ENCODE measurements at regions not wholly inside any gene's neighbourhood (a gene's known extent, or its start where the extent isn't known, plus 50 kb on each side); places are given as distances from the start of the nearest gene placed in this dataset.

GRCh38 chr10:93208717-93209464 lies 135.2 kb downstream of the CYP26A1 start:
- DNase-seq (no peak), ATAC-seq (no peak)
- Mint-ChIP-seq H3K27me3 (ENCODE audit: low read depth) (no peaks in the 10 kb centered on the region), H3K4me3 (no peak overlapping the region), H3K36me3 (ENCODE audit: low read depth) (no peaks in the 10 kb centered on the region), H3K9me3 (ENCODE audit: insufficient read depth) (no peaks in the 10 kb centered on the region), H3K4me1 (ENCODE audit: low read depth) (no peaks in the 10 kb centered on the region), H3K27ac (no peak overlapping the region)
- ChIA-PET CTCF (no interaction called here), POLR2A (no interaction called here)

- no peak for DNase-seq
- Mint-ChIP-seq H3K27ac (no peak overlapping the region), H3K36me3 (ENCODE audit: low read depth) (no peaks in the 10 kb centered on the region), H3K27me3 (ENCODE audit: low read depth) (peaks cover 2% of the 10 kb centered on the region), H3K4me3 (no peak overlapping the region), H3K9me3 (ENCODE audit: insufficient read depth) (no peaks in the 10 kb centered on the region), H3K4me1 (ENCODE audit: low read depth) (no peaks in the 10 kb centered on the region)
- ATAC-seq, result no peak
- ChIA-PET CTCF (no interaction called here), POLR2A (no interaction called here)
Observed at GRCh38 chr10:93211991-93212390, 138.3 kb downstream of the CYP26A1 start.

GRCh38 chr10:93215312-93215711 lies 141.6 kb downstream of the CYP26A1 start:
- H3K27me3 Mint-ChIP-seq (ENCODE audit: low read depth), result peaks cover 2% of the 10 kb centered on the region
- H3K27ac Mint-ChIP-seq, result no peak overlapping the region
- DNase-seq, result no peak
- no peaks in the 10 kb centered on the region for H3K9me3 Mint-ChIP-seq (ENCODE audit: insufficient read depth)
- no peak for ATAC-seq
- H3K4me1 Mint-ChIP-seq (ENCODE audit: low read depth), result no peaks in the 10 kb centered on the region
- CTCF ChIA-PET, result no interaction called here
- no peak overlapping the region for H3K4me3 Mint-ChIP-seq
- H3K36me3 Mint-ChIP-seq (ENCODE audit: low read depth), result no peaks in the 10 kb centered on the region
- POLR2A ChIA-PET, result no interaction called here

- Mint-ChIP-seq H3K27me3 (ENCODE audit: low read depth) (peaks cover 2% of the 10 kb centered on the region), H3K4me3 (no peak overlapping the region), H3K4me1 (ENCODE audit: low read depth) (no peaks in the 10 kb centered on the region), H3K36me3 (ENCODE audit: low read depth) (no peaks in the 10 kb centered on the region), H3K9me3 (ENCODE audit: insufficient read depth) (no peaks in the 10 kb centered on the region), H3K27ac (no peak overlapping the region)
- CTCF ChIA-PET, result no interaction called here
- DNase-seq, result no peak
- POLR2A ChIA-PET, result no interaction called here
- no peak for ATAC-seq
Observed at GRCh38 chr10:93216341-93216985, 142.8 kb downstream of the CYP26A1 start.

GRCh38 chr10:93218386-93218785 lies 144.7 kb downstream of the CYP26A1 start:
- DNase-seq (no peak), ATAC-seq (no peak)
- no peaks in the 10 kb centered on the region for H3K4me1 Mint-ChIP-seq (ENCODE audit: low read depth)
- no peaks in the 10 kb centered on the region for H3K9me3 Mint-ChIP-seq (ENCODE audit: insufficient read depth)
- H3K4me3 Mint-ChIP-seq, result no peak overlapping the region
- H3K36me3 Mint-ChIP-seq (ENCODE audit: low read depth), result no peaks in the 10 kb centered on the region
- H3K27ac Mint-ChIP-seq, result no peak overlapping the region
- CTCF ChIA-PET, result no interaction called here
- H3K27me3 Mint-ChIP-seq (ENCODE audit: low read depth), result peaks cover 2% of the 10 kb centered on the region
- POLR2A ChIA-PET, result no interaction called here

GRCh38 chr10:93219347-93219746 lies 145.7 kb downstream of the CYP26A1 start:
- CTCF ChIA-PET, result no interaction called here
- POLR2A ChIA-PET, result no interaction called here
- ATAC-seq (no peak), DNase-seq (no peak)
- H3K4me3 Mint-ChIP-seq, result no peak overlapping the region
- peaks cover 2% of the 10 kb centered on the region for H3K27me3 Mint-ChIP-seq (ENCODE audit: low read depth)
- H3K9me3 Mint-ChIP-seq (ENCODE audit: insufficient read depth), result no peaks in the 10 kb centered on the region
- no peaks in the 10 kb centered on the region for H3K4me1 Mint-ChIP-seq (ENCODE audit: low read depth)
- no peak overlapping the region for H3K27ac Mint-ChIP-seq
- H3K36me3 Mint-ChIP-seq (ENCODE audit: low read depth), result no peaks in the 10 kb centered on the region

GRCh38 chr10:93220296-93221170 lies 146.8 kb downstream of the CYP26A1 start:
- no peak for ATAC-seq
- CTCF ChIA-PET, result no interaction called here

GRCh38 chr10:93221171-93221496 lies 147.4 kb downstream of the CYP26A1 start:
- H3K9me3 Mint-ChIP-seq (ENCODE audit: insufficient read depth), result no peaks in the 10 kb centered on the region
- no peak overlapping the region for H3K4me3 Mint-ChIP-seq
- no peak for ATAC-seq
- no peaks in the 10 kb centered on the region for H3K4me1 Mint-ChIP-seq (ENCODE audit: low read depth)
- POLR2A ChIA-PET, result no interaction called here
- no peak overlapping the region for H3K27ac Mint-ChIP-seq
- no peaks in the 10 kb centered on the region for H3K36me3 Mint-ChIP-seq (ENCODE audit: low read depth)
- H3K27me3 Mint-ChIP-seq (ENCODE audit: low read depth), result peaks cover 2% of the 10 kb centered on the region
- no peak for DNase-seq
- CTCF ChIA-PET, result no interaction called here

More at GRCh38 chr10:93220296-93221170, 146.8 kb downstream of the CYP26A1 start:
- POLR2A ChIA-PET, result no interaction called here
- H3K9me3 Mint-ChIP-seq (ENCODE audit: insufficient read depth), result no peaks in the 10 kb centered on the region
- H3K4me3 Mint-ChIP-seq, result no peak overlapping the region
- no peak for DNase-seq
- peaks cover 2% of the 10 kb centered on the region for H3K27me3 Mint-ChIP-seq (ENCODE audit: low read depth)
- no peaks in the 10 kb centered on the region for H3K4me1 Mint-ChIP-seq (ENCODE audit: low read depth)
- no peak overlapping the region for H3K27ac Mint-ChIP-seq
- H3K36me3 Mint-ChIP-seq (ENCODE audit: low read depth), result no peaks in the 10 kb centered on the region

GRCh38 chr10:93221521-93221920 lies 147.8 kb downstream of the CYP26A1 start:
- Mint-ChIP-seq H3K9me3 (ENCODE audit: insufficient read depth) (no peaks in the 10 kb centered on the region), H3K27me3 (ENCODE audit: low read depth) (peaks cover 2% of the 10 kb centered on the region), H3K36me3 (ENCODE audit: low read depth) (no peaks in the 10 kb centered on the region), H3K4me3 (no peak overlapping the region), H3K4me1 (ENCODE audit: low read depth) (no peaks in the 10 kb centered on the region), H3K27ac (no peak overlapping the region)
- ATAC-seq (no peak), DNase-seq (no peak)
- CTCF ChIA-PET, result no interaction called here
- POLR2A ChIA-PET, result no interaction called here

GRCh38 chr10:93222211-93222754 lies 148.6 kb downstream of the CYP26A1 start:
- CTCF ChIA-PET, result interaction anchor here (1.4 kb wide), 1 partner anchor 154 kb away, joined by 4 read pairs; no protein-coding TSS in a partner anchor
- H3K36me3 Mint-ChIP-seq (ENCODE audit: low read depth), result no peaks in the 10 kb centered on the region
- H3K27me3 Mint-ChIP-seq (ENCODE audit: low read depth), result no peaks in the 10 kb centered on the region
- no peaks in the 10 kb centered on the region for H3K9me3 Mint-ChIP-seq (ENCODE audit: insufficient read depth)
- no peak for DNase-seq
- H3K4me1 Mint-ChIP-seq (ENCODE audit: low read depth), result no peaks in the 10 kb centered on the region
- H3K4me3 Mint-ChIP-seq, result no peak overlapping the region
- POLR2A ChIA-PET, result no interaction called here
- no peak overlapping the region for H3K27ac Mint-ChIP-seq
- ATAC-seq, result no peak

- Mint-ChIP-seq H3K4me3 (no peak overlapping the region), H3K36me3 (ENCODE audit: low read depth) (no peaks in the 10 kb centered on the region), H3K27ac (no peak overlapping the region), H3K4me1 (ENCODE audit: low read depth) (no peaks in the 10 kb centered on the region), H3K9me3 (ENCODE audit: insufficient read depth) (no peaks in the 10 kb centered on the region), H3K27me3 (ENCODE audit: low read depth) (no peaks in the 10 kb centered on the region)
- ChIA-PET CTCF (interaction anchor here (1.4 kb wide), 1 partner anchor 154 kb away, joined by 4 read pairs; no protein-coding TSS in a partner anchor), POLR2A (no interaction called here)
- DNase-seq (no peak), ATAC-seq (no peak)
Observed at GRCh38 chr10:93222876-93223275, 149.2 kb downstream of the CYP26A1 start.

- DNase-seq (no peak), ATAC-seq (no peak)
- POLR2A ChIA-PET, result no interaction called here
- no peaks in the 10 kb centered on the region for H3K36me3 Mint-ChIP-seq (ENCODE audit: low read depth)
- no peaks in the 10 kb centered on the region for H3K9me3 Mint-ChIP-seq (ENCODE audit: insufficient read depth)
- H3K27me3 Mint-ChIP-seq (ENCODE audit: low read depth), result no peaks in the 10 kb centered on the region
- no peak overlapping the region for H3K27ac Mint-ChIP-seq
- CTCF ChIA-PET, result interaction anchor here (1.4 kb wide), 1 partner anchor 153 kb away, joined by 4 read pairs; no protein-coding TSS in a partner anchor
- no peaks in the 10 kb centered on the region for H3K4me1 Mint-ChIP-seq (ENCODE audit: low read depth)
- H3K4me3 Mint-ChIP-seq, result no peak overlapping the region
Observed at GRCh38 chr10:93223336-93223735, 149.6 kb downstream of the CYP26A1 start.

Measured in activated CD8-positive, alpha-beta T cell treated with anti-CD3 and anti-CD28 coated beads, Interleukin-2, amount 10 ng/mL, durations not matched to agents 7 days and 5 days (primary cell).